Sigmoid colon (tissue), 4 donors: ENCODE measurements at regions not wholly inside any gene's neighbourhood (a gene's known extent, or its start where the extent isn't known, plus 50 kb on each side); places are given as distances from the start of the nearest gene placed in this dataset.

Experiments
- EP300 ChIP-seq, 4 donors: sonication (generic); formaldehyde crosslinking; IDR thresholded peaks; one replicate each; pipeline ENCODE4 v1.6.1; 2017; ENCODE audit warnings: antibody characterized with exemption in 4 of 4
- POLR2AphosphoS5 ChIP-seq, 4 donors: sonication (generic); formaldehyde crosslinking; IDR thresholded peaks; one replicate each; pipeline ENCODE4 v1.6.1; 2017; ENCODE audit warnings: antibody characterized with exemption in 4 of 4

- TF ChIP-seq EP300 (IDR thresholded peaks at IDR 0.05), result no peak
- peak in 2 of 4 donors; percentile 41 to 49 for TF ChIP-seq POLR2AphosphoS5 (IDR thresholded peaks at IDR 0.05)
Observed at GRCh38 chr13:23956106-23956505, 58.8 kb upstream of the C1QTNF9B start.
